ENCODE measurements at regions not wholly inside any gene's neighbourhood (a gene's known extent, or its start where the extent isn't known, plus 50 kb on each side); places are given as distances from the start of the nearest gene placed in this dataset.
"Not testable (repeated sequence)": the region's sequence is repeated elsewhere in the genome, so short reads cannot be mapped to it uniquely, and the experiment has no call there.

- DNase-seq (ENCODE audit: low read depth) = peak; percentile 67
Observed at GRCh38 chr2:11995456-11995855, 249.0 kb downstream of the LPIN1 start.

DNA sequence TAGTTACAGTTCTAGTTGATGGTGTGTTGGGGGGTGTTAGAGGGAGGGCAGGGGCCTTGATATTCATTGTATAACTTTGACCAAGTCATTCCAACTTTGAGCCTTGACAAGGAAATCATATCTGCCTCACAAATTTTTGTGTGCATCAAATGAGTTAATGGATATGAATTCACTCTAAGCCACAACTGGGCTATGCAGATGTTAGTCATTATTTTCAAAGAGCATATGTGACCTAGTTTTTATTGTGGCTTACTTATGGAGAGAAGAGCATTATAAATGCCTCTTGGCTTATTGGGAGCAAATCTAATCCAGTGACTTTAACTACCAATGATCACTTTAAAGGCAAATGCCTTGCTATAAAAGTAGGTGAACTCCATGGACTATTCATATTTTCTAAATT, 250.2 kb downstream of the LPIN1 start:
- peak; percentile 70 for DNase-seq (ENCODE audit: low read depth)

- no peak for DNase-seq (ENCODE audit: low read depth)
Observed at GRCh38 chr2:11997142-11997541, 250.7 kb downstream of the LPIN1 start.

- peak; percentile 80 for DNase-seq (ENCODE audit: low read depth)
Observed at GRCh38 chr2:11998218-11998617, 251.8 kb downstream of the LPIN1 start.

DNA sequence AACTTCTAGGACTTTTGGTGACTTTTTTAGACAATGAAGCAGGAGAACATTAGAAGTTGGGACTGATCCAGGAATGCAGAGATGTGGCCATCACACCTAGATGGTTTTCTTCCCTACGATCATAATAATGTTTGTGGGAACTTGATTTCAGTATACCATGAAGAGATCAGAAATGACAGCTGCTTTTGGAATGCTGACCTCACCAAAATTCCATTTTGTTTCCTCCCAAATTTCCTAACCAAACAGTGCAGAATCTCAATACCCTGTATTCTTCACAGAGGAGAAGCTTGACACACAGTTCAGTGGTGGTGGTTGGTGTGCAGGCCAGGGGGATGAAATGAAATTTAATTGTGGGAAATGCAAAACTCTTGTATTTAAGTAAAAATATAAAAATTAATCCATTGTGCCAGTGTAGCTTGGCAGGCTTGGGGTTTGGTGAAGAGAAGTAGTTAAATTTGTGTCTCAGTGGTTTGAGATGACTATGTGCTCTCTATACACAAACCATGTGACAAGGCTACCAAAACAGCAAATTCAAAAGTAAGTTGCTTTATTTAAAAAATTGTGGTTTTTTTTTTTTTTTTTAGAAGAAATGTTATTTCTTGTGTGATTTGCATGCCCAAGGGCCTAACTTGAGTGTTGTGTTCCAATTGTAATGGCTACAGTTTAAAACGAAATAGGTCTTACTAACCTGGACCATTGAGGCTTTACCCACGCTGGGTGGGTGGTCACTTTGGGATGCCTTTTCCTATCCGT, 252.4 kb downstream of the LPIN1 start:
- DNase-seq (ENCODE audit: low read depth) = peak; percentile 53

GRCh38 chr2:12001621-12002020, 255.2 kb downstream of the LPIN1 start:
- DNase-seq (ENCODE audit: low read depth) = no peak

DNA sequence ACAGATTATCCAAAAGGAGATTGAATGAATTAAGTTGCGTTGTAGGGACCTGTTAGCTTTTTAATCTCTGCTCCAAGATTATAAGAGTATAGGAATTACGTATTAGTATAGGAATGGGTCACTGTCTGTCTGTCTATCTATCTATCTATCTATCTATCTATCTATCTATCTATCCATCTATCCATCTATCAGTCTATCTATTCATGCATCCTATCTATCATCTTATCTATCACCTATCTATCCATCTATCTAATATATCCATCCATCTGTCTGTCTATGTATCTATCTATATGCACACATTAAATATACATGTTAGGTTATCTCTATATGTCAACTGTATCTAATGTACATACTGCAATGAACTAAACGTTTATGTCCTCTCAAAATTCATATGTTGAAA, 255.8 kb downstream of the LPIN1 start:
- DNase-seq (ENCODE audit: low read depth) = no peak

- DNase-seq (ENCODE audit: low read depth) = no peak
Observed at GRCh38 chr2:12004713-12005112, 258.3 kb downstream of the LPIN1 start.

DNA sequence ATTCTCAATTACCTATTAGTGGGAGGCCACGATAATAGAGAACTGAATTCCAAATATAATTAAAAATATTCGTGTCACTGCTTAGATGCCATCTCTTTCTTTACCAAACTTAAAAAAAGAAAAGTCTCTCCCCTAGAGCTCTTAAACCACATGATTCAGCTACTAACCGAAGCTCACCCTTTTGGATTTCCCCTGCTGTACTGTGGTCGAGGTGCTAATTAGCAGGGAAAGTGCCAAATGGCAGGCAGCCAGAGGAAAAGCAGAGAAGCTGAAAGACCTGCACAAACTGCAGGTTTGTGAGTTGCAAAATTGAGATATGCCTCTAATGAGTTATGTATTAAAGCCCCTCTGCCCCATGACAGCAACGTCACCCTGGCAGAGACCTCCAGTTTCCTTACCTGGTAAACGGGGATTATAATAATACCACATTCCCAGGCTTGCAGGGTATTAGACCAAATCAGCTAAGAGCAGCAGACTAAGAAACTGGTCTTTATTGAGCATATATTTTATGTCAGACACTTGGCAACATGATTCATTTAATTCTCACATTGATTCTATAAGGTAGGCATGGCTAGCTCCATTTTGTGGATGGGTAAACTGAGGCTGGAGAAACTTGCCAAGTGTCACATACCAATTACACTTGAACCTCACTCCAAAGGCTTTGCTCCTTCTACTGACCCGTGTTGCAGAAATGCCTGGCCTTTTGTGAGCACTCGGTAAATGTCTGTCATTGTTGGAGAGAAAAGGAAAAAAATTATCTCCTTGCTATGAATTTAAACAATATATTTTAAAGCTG, 259.7 kb downstream of the LPIN1 start:
- DNase-seq (ENCODE audit: low read depth) = peak; percentile 20

DNA sequence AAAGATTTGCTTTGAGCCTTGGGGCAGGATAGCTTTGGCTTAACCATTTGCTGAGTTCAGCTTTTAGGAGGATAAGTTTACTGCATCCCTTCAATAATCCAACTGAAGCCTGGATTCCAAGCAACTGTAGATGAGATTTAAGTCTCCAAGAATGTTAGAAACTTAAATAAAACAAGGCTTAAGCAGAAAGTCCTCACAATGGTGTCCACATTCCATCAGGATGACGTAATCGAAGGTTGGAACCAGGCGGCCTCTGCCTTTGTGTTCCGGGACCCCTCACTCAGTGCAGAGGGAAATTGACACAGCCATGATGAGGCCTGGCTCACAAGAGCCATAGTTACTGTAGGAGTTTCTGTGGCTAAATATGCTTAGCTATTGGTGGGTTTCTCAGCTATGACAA, 260.4 kb downstream of the LPIN1 start:
- peak; percentile 35 for DNase-seq (ENCODE audit: low read depth)

DNA sequence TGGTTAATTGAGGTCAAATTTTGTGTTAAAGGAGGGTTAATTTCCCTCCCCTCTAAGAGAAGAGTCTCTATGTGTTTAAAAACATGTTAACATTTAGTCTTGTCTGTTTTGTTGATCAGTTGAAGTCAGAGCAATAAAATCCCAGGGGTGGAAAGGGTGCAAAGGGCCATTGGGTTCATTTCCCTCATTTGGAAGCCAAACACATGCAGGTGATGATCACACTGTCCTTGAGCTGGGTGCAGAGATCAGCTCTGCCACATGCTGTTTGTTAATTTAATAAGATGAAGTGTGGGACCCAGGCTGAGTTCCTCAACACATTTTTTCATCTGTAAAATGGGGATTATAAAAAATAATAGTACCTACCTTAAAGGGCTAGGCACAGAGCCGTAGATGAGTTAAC, 260.9 kb downstream of the LPIN1 start:
- no peak for DNase-seq (ENCODE audit: low read depth)

DNA sequence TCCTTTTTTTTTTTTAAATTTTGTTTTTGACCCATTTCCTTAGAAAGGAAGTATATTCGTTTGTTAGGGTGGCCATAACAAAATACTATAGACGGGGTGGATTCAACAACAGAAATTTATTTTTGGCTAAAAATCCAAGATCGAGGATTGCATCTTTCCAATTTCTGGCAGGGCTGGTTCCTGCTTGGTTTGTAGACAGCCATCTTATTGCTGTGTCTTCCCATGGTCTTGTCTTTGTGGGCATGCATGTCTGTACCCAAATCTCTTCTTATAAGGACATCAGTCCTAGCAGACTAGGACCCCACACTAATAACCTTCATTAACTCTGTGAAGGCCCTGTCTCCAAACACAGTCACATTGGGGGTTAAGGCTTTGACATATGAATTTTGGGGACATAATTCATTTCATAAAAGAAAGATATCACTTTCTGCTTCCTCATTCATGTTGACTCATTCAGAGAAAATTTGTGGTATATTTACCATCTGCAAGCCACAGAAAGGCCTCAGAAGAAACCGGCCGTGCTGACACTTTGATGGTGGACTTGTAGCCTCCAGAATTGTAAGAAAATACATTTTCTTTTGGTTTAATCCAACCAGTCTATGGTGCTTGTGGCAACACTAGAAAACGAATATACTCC, 262.1 kb downstream of the LPIN1 start:
- DNase-seq (ENCODE audit: low read depth) = peak; percentile 64

- no peak for DNase-seq (ENCODE audit: low read depth)
Observed at GRCh38 chr2:12009323-12009905, 263.0 kb downstream of the LPIN1 start.

GRCh38 chr2:12010059-12010458, 263.6 kb downstream of the LPIN1 start:
- no peak for DNase-seq (ENCODE audit: low read depth)

- no peak for DNase-seq (ENCODE audit: low read depth)
Observed at GRCh38 chr2:12010779-12011178, 264.3 kb downstream of the LPIN1 start.

DNA sequence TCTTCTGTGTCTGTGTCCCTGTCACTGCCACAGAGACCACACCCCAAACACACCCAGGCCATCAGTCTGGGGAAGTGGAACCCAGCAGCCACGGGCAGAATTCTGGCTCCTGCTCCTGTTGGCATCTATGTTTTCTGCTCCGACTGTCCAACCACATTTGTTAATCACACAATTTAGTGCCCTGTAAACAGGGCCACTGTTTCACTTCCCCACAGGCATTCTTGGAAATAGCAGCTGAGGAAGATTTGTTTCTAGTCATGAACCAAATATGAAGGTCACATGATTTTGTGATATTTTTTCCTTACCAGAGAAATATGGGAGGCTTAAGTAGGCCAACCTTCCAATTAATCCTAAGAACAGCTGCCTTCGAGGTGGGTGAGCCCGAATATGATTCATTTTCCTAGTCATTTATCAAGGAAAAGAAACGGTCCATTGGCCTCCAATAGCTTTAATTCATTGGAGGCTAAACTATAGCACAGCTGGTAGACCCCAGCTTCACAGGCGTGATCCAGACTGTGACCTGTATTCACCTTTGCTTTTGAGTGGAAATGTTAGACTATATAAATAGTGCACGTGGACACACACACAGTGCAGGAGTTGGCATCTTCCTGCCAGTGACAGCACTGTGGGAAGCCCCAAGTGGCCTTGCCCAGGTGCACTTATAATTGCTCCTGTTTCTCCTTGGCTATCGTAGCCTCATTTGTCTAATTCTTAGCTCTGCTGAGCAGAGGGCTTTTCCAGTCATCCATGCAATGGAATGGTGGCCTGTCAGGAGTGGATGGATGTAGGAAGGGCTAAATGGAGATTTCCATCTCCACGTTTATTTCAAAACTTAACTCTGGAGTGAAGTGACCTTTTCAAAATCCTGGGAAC, 267.9 kb downstream of the LPIN1 start:
- DNase-seq (ENCODE audit: low read depth) = peak; percentile 75

DNA sequence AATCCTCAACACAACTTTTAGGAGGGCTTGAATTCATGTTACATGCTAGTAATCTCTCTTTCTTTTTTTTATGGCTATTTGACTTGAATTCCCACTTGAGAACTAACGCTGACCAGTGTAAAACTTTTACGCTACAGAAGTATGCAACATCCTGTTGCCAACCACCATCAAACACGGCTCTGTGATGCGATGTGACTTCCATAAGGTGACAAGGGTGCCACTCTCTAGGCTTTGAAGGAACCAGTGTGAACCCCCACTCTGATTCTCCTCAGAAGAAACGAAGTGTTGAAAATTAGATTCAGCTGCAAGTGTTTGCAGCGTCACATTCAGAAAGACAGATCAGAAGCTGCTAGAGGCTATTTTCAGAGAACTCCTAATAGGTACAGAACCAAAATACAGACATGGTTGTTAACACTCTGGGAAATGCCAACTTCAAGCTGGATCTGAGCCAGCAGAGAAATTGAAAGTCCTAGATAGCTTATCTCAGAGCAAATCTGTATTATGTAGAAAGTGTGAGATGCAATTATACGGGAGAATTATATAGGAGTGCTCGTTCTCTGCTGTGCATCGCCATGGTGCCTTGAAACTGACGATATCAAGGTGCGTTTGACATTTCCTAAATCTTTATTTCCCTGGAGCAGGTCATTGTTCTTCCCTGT, 271.2 kb downstream of the LPIN1 start:
- no peak for DNase-seq (ENCODE audit: low read depth)

- not testable (repeated sequence) for DNase-seq (ENCODE audit: low read depth)
Observed at GRCh38 chr2:12018726-12019125, 272.3 kb downstream of the LPIN1 start.

GRCh38 chr2:12020833-12021469, 274.5 kb downstream of the LPIN1 start:
- no peak for DNase-seq (ENCODE audit: low read depth)

DNA sequence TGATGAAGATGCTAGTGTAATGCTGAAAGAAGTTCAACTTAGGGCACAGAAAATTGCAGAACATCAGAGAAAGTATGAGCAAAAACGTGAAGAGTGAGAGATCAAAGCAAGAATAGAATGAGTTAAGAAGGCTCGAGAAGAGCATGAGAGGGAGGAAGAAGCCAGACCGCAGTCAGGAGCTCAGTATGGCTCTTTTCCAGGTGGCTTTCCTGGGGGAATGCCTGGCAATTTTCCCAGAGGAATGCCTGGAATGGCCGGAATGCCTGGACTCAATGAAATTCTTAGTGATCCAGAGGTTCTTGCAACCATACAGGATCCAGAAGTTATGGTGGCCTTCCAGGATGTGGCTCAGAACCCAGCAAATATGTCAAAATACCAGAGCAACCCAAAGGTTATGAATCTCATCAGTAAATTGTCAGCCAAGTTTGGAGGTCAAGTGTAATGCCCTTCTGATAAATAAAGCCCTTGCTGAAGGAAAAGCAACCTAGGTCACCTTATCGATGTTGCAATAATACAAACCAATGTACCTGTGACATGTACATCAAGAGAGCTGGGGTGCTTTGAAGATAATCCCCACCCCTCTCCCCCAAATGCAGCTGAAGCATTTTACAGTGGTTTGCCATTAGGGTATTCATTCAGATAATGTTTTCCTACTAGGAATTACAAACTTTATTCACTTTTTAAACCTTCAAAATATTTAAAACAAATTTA, 277.9 kb downstream of the LPIN1 start:
- DNase-seq (ENCODE audit: low read depth) = peak; percentile 92
